DOHH2 (cell line): ENCODE measurements at regions not wholly inside any gene's neighbourhood (a gene's known extent, or its start where the extent isn't known, plus 50 kb on each side); places are given as distances from the start of the nearest gene placed in this dataset.

Source experiments
- H3F3A ChIP-seq: fragments of 200-600 bp; sonication (generic), shearing (Covaris generic); 2 replicates; pipeline ENCODE4 v1.6.0; 2016; ENCODE audit warnings: antibody characterized with exemption, mild to moderate bottlenecking; ENCODE audit not compliant: control insufficient read depth, insufficient read depth
- H3K27ac ChIP-seq: fragments of 200-600 bp; sonication (generic); 2 replicates; pipeline ENCODE4 v1.5.1; 2014; ENCODE audit warnings: low read depth, mild to moderate bottlenecking, low read length, moderate library complexity
- H3K27me3 ChIP-seq: fragments of 200-600 bp; sonication (generic); 2 replicates; pipeline ENCODE4 v1.6.1; 2014; ENCODE audit warnings: mild to moderate bottlenecking, low read length, mixed read lengths; ENCODE audit not compliant: control insufficient read depth
- H3K36me3 ChIP-seq: fragments of 200-600 bp; sonication (generic); 2 replicates; pipeline ENCODE4 v1.6.1; 2014; ENCODE audit warnings: mild to moderate bottlenecking, low read length, moderate library complexity, mixed read lengths; ENCODE audit not compliant: control insufficient read depth
- H3K4me1 ChIP-seq: fragments of 200-600 bp; sonication (generic); 2 replicates; pipeline ENCODE4 v1.6.1; 2014; ENCODE audit warnings: mild to moderate bottlenecking, low read length, mixed read lengths; ENCODE audit not compliant: control insufficient read depth
- H3K4me2 ChIP-seq: fragments of 200-600 bp; sonication (generic); 2 replicates; pipeline ENCODE4 v1.6.0; 2014; ENCODE audit warnings: mild to moderate bottlenecking, low read length, moderate library complexity
- H3K4me3 ChIP-seq: fragments of 200-600 bp; sonication (generic); 2 replicates; pipeline ENCODE4 v1.5.1; 2014; ENCODE audit warnings: mild to moderate bottlenecking, low read length, mixed read lengths
- H3K79me2 ChIP-seq: fragments of 200-600 bp; sonication (generic); 2 replicates; pipeline ENCODE4 v1.6.1; 2014; ENCODE audit warnings: mild to moderate bottlenecking, low read length, mixed read lengths; ENCODE audit not compliant: control insufficient read depth
- H3K9me2 ChIP-seq: fragments of 200-600 bp; sonication (generic); replicated peaks from 2 replicates; pipeline ENCODE4 v1.6.1; 2014; ENCODE audit warnings: mild to moderate bottlenecking, low read length, mixed read lengths; ENCODE audit not compliant: control insufficient read depth
- H3K9me3 ChIP-seq: fragments of 200-600 bp; sonication (generic); 2 replicates; pipeline ENCODE4 v1.6.1; 2014; ENCODE audit warnings: antibody characterized with exemption, low read length, mixed read lengths; ENCODE audit not compliant: control insufficient read depth, insufficient read depth
- H4K20me1 ChIP-seq: fragments of 200-600 bp; sonication (generic); 2 replicates; pipeline ENCODE4 v1.6.0; 2014; ENCODE audit warnings: low read depth, mild to moderate bottlenecking, antibody characterized with exemption, low read length, moderate library complexity; ENCODE audit not compliant: control insufficient read depth, insufficient read depth
- CTCF ChIP-seq: fragments of 200-600 bp; sonication (generic); IDR thresholded peaks from one replicate; pipeline ENCODE4 v1.5.1; 2014; ENCODE audit warnings: antibody characterized with exemption, mild to moderate bottlenecking, low read depth, low read length; ENCODE audit not compliant: poor library complexity, severe bottlenecking
- EZH2phosphoT487 ChIP-seq: fragments of 200-600 bp; sonication (generic); IDR thresholded peaks from 2 replicates; pipeline ENCODE4 v1.6.1; 2017; ENCODE audit warnings: borderline replicate concordance, mild to moderate bottlenecking, antibody characterized with exemption, low read length, moderate library complexity, mixed read lengths

- Histone ChIP-seq H3K9me3 (no peaks in the 10 kb centered on the region), H4K20me1 (no peaks in the 10 kb centered on the region), H3K79me2 (no peaks in the 10 kb centered on the region), H3K4me1 (no peaks in the 10 kb centered on the region), H3K36me3 (no peaks in the 10 kb centered on the region), H3K27me3 (no peaks in the 10 kb centered on the region), H3K4me2 (no peak overlapping the region), H3K27ac (no peak overlapping the region), H3F3A (no peaks in the 10 kb centered on the region), H3K4me3 (no peak overlapping the region), H3K9me2 (no peaks in the 10 kb centered on the region)
- TF ChIP-seq CTCF (no peak), EZH2phosphoT487 (no peak)
Measured at GRCh38 chr9:1303932-1304331, 253.8 kb downstream of the DMRT2 start.

DNA sequence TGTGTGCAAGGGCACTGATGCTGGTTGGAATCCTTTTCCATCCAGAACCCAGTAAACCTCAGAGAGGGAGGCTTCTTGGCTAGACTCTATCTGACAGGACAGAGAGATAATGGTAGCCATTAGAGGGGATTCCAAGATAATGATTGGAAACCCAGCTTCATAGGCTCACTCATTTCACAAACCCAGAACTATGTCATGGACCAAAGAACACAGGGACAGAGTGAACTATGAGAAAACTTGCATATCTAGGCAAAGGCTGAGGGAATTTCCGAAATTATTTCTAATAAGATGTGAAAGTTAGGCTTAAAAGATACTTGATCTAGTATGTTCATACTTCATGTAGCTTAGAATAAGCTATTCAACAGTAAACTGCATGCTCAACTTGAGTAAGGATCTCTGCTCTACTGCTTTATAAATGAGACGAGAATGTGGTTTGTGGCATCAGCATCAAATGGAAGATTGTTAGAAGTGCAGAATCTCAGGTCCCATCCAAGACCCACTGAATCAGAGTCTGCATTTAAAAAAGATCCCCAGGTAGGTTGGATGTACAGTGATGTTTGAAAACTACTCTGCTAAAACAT is 261.4 kb downstream of the DMRT2 start:
- Histone ChIP-seq H3K79me2 (no peaks in the 10 kb centered on the region), H3F3A (no peaks in the 10 kb centered on the region), H3K9me2 (no peaks in the 10 kb centered on the region), H3K4me2 (no peak overlapping the region), H3K27me3 (no peaks in the 10 kb centered on the region), H3K4me3 (no peak overlapping the region), H3K9me3 (no peaks in the 10 kb centered on the region), H3K4me1 (no peaks in the 10 kb centered on the region), H3K36me3 (no peaks in the 10 kb centered on the region), H3K27ac (no peak overlapping the region), H4K20me1 (no peaks in the 10 kb centered on the region)
- TF ChIP-seq CTCF: no peak
- no peak for TF ChIP-seq EZH2phosphoT487

DNA sequence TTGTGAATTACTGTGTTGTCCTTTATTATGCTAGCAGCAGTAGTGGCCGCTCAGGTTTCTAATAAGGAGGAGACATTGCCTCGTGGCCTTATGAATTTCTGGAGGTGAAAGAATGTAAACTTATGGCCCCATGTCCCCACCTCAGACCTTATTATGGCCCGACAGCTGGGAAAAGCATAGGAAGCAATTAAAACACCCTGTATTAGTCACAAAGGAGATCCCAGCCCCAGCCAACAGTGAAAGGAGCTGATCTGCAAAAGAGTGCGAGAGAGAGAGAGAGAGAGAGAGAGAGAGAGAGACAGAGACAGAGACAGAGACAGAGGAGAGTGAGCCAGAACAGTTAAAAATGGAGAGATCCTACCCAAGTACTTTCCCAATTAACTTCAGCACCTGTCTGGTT is 269.3 kb downstream of the DMRT2 start:
- no peaks in the 10 kb centered on the region for H3K4me1 ChIP-seq
- no peaks in the 10 kb centered on the region for H3K36me3 ChIP-seq
- H3K79me2 ChIP-seq: no peaks in the 10 kb centered on the region
- no peaks in the 10 kb centered on the region for H3K9me2 ChIP-seq
- H3K9me3 ChIP-seq: no peaks in the 10 kb centered on the region
- H4K20me1 ChIP-seq: no peaks in the 10 kb centered on the region
- H3K27ac ChIP-seq: no peak overlapping the region
- H3F3A ChIP-seq: no peaks in the 10 kb centered on the region
- no peak overlapping the region for H3K4me2 ChIP-seq
- H3K27me3 ChIP-seq: no peaks in the 10 kb centered on the region
- TF ChIP-seq EZH2phosphoT487 (no peak), CTCF (no peak)
- no peak overlapping the region for H3K4me3 ChIP-seq
